ENCODE measurements at regions not wholly inside any gene's neighbourhood (a gene's known extent, or its start where the extent isn't known, plus 50 kb on each side); places are given as distances from the start of the nearest gene placed in this dataset.

DNA sequence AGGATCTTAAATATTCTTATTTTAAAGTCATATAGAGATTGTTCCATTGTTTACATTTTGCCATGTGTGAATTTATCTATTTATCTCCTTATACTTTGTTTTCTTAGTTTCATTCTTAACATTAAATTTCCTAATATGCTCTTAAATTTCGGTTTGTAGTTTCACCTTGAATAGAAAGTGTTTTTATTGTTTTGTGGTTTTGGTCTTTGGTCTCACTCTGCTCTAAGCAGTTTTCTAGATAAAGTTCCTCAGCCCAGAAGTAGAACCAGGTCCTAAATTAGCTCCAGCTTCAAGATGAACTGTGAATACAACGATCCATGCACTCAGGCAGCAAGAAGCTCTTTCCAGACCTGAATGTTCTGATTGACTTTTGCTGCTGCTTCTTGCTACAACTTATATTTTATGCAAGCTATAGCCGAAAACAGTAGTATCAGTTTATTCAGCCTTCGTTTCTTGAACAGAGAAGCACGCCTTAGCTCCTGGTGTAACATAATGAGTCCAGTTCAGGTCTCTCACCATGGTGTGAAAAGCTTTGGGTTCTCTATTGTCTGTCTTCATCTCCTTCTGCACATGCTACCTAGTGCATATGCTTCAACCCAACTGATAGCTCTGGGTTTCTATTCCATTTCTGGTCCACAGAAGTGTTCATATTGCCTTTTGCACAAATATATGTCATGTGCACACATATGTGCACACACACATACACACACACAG is 95.3 kb downstream of the SEM1 start:
- intact Hi-C loops (cut with micrococcal nuclease), result no loop called here
- TF ChIP-seq EZH2phosphoT487 (IDR thresholded peaks at IDR 0.05; ENCODE audit: borderline replicate concordance) (no peak), ZFX (IDR thresholded peaks at IDR 0.05) (no peak), SP1 (IDR thresholded peaks at IDR 0.05; ENCODE audit: low read depth) (no peak), ZNF274 (IDR thresholded peaks at IDR 0.05; ENCODE audit: low read depth, low read length) (no peak), CEBPB (IDR thresholded peaks at IDR 0.05; ENCODE audit: low read depth) (no peak), ATF3 (IDR thresholded peaks at IDR 0.05) (no peak), SRF (IDR thresholded peaks at IDR 0.05; ENCODE audit: low read depth) (no peak), CTCF (IDR thresholded peaks at IDR 0.05 in 2 of 3, conservative IDR thresholded peaks at IDR 0.05 in 1 of 3; ENCODE audit: borderline replicate concordance in 1 of 3, insufficient read depth in 1 of 3, low read depth in 2 of 3, low read length in 2 of 3) (no peak), JUND (IDR thresholded peaks at IDR 0.05) (no peak), POLR2AphosphoS5 (IDR thresholded peaks at IDR 0.05; ENCODE audit: low read depth, low read length) (no peak), POLR2A (IDR thresholded peaks at IDR 0.05; ENCODE audit: borderline replicate concordance, extremely low read depth, insufficient read depth, insufficient read length) (no peak), FOSL1 (IDR thresholded peaks at IDR 0.05; ENCODE audit: low read depth) (no peak), CBX3 (IDR thresholded peaks at IDR 0.05; ENCODE audit: low read depth) (no peak), EZH2 (IDR thresholded peaks at IDR 0.05) (no peak), MAX (IDR thresholded peaks at IDR 0.05) (no peak), YY1 (IDR thresholded peaks at IDR 0.05; ENCODE audit: extremely low read depth, insufficient replicate concordance, low read depth, low read length) (no peak), TCF7L2 (IDR thresholded peaks at IDR 0.05; ENCODE audit: borderline replicate concordance, extremely low read depth, insufficient read depth, insufficient read length) (no peak)
- TF ChIP-seq, protein P1, sequence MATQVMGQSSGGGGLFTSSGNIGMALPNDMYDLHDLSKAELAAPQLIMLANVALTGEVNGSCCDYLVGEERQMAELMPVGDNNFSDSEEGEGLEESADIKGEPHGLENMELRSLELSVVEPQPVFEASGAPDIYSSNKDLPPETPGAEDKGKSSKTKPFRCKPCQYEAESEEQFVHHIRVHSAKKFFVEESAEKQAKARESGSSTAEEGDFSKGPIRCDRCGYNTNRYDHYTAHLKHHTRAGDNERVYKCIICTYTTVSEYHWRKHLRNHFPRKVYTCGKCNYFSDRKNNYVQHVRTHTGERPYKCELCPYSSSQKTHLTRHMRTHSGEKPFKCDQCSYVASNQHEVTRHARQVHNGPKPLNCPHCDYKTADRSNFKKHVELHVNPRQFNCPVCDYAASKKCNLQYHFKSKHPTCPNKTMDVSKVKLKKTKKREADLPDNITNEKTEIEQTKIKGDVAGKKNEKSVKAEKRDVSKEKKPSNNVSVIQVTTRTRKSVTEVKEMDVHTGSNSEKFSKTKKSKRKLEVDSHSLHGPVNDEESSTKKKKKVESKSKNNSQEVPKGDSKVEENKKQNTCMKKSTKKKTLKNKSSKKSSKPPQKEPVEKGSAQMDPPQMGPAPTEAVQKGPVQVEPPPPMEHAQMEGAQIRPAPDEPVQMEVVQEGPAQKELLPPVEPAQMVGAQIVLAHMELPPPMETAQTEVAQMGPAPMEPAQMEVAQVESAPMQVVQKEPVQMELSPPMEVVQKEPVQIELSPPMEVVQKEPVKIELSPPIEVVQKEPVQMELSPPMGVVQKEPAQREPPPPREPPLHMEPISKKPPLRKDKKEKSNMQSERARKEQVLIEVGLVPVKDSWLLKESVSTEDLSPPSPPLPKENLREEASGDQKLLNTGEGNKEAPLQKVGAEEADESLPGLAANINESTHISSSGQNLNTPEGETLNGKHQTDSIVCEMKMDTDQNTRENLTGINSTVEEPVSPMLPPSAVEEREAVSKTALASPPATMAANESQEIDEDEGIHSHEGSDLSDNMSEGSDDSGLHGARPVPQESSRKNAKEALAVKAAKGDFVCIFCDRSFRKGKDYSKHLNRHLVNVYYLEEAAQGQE (IDR thresholded peaks at IDR 0.05; ENCODE audit: low read depth), result no peak
- CTCF ChIA-PET, result no interaction called here

More for the DNA sequence above, 95.3 kb downstream of the SEM1 start:
- H3K4me2 ChIP-seq (ENCODE audit: low read length), result no peak overlapping the region
- H3K27me3 ChIP-seq (ENCODE audit: insufficient read depth, low read length), result no peaks in the 10 kb centered on the region
- H2AFZ ChIP-seq (ENCODE audit: low read depth, low read length, poor library complexity, severe bottlenecking), result no peak overlapping the region
- DNase-seq (ENCODE audit: low read depth, low spot score) (no peak), ATAC-seq (no peak)
- no TSS peak for BruUV-seq (replicated peaks)
- no peaks in the 10 kb centered on the region for H3K79me2 ChIP-seq (ENCODE audit: insufficient read depth, low read length)
- H3K27ac ChIP-seq (ENCODE audit: low read depth, low read length), result no peak overlapping the region
- no peak overlapping the region for H3K9ac ChIP-seq (ENCODE audit: low read length)
- ChIA-PET RAD21 (ENCODE audit: low non-redundant PET in 1 of 2, low total read pairs in 2 of 2, uncharacterized antibody in 2 of 2, unreplicated experiment in 2 of 2) (no interaction called here), POLR2A (no interaction called here)
- no peaks in the 10 kb centered on the region for H3K4me1 ChIP-seq (ENCODE audit: control insufficient read depth in 1 of 2, insufficient read depth in 2 of 2, low read length in 2 of 2)
- no peaks in the 10 kb centered on the region for H4K20me1 ChIP-seq (ENCODE audit: insufficient read depth)
- no peaks in the 10 kb centered on the region for H3K9me2 ChIP-seq (ENCODE audit: insufficient read depth)
- no peaks in the 10 kb centered on the region for H3K36me3 ChIP-seq (ENCODE audit: control insufficient read depth in 1 of 2, insufficient read depth in 2 of 2, low read length in 2 of 2)
- H3K4me3 ChIP-seq (replicated peaks in 1 of 2; ENCODE audit: low read depth in 1 of 2, low read length in 2 of 2), result no peak overlapping the region
- H3K9me3 ChIP-seq (ENCODE audit: control insufficient read depth in 1 of 2, insufficient read depth in 1 of 2, low read depth in 1 of 2, low read length in 2 of 2), result no peaks in the 10 kb centered on the region

All from HCT116 (cell line).